H1 (cell line): ENCODE measurements at regions not wholly inside any gene's neighbourhood (a gene's known extent, or its start where the extent isn't known, plus 50 kb on each side); places are given as distances from the start of the nearest gene placed in this dataset.

Source experiments
- ATF2 ChIP-seq: IDR thresholded peaks from 2 replicates; pipeline ENCODE4 v1.6.1; 2012; ENCODE audit warnings: low read length, inconsistent platforms

- TF ChIP-seq ATF2, result no peak
Measured at GRCh38 chr2:126752876-126753275, 96.9 kb downstream of the GYPC start (continued).
